ACHN (cell line): ENCODE measurements at regions not wholly inside any gene's neighbourhood (a gene's known extent, or its start where the extent isn't known, plus 50 kb on each side); places are given as distances from the start of the nearest gene placed in this dataset.
"Not testable (repeated sequence)": the region's sequence is repeated elsewhere in the genome, so short reads cannot be mapped to it uniquely, and the experiment has no call there.

Source experiments
- DNase-seq: peaks from one replicate; pipeline ENCODE4 v3.0.0-alpha.2; 2015
- in situ Hi-C: cut with HindIII; loops from 2 replicates; pipeline ENCODE4 v1.10.0; 2017; ENCODE audit warnings: low sequenced_read_pairs, low pct_ligation_motif_present, low pct_unique_long_range_greater_than_20kb

- DNase-seq, result no peak
- in situ Hi-C loops, result no loop called here
Observed at GRCh38 chr3:135597855-135598254, 367.7 kb upstream of the PPP2R3A start.

GRCh38 chr3:135598597-135598996 lies 366.9 kb upstream of the PPP2R3A start:
- no peak for DNase-seq
- in situ Hi-C loops, result no loop called here

DNA sequence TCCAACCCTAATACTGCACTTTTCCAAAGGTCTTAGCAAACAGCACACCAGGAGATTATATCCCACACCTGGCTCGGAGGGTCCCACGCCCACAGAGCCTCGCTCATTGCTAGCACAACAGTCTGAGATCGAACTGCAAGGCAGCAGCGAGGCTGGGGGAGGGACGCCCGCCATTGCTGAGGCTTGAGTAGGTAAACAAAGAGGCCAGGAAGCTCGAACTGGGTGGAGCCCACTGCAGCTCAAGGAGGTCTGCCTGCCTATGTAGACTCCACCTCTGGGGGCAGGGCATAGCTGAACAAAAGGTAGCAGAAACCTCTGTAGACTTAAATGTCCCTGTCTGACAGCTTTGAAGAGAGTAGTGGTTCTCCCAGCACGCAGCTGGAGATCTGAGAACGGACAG lies 361.0 kb upstream of the PPP2R3A start:
- in situ Hi-C loops, DNase-seq: not testable (repeated sequence)

GRCh38 chr3:135618123-135618522 lies 347.4 kb upstream of the PPP2R3A start:
- in situ Hi-C loops, result no loop called here
- no peak for DNase-seq

DNA sequence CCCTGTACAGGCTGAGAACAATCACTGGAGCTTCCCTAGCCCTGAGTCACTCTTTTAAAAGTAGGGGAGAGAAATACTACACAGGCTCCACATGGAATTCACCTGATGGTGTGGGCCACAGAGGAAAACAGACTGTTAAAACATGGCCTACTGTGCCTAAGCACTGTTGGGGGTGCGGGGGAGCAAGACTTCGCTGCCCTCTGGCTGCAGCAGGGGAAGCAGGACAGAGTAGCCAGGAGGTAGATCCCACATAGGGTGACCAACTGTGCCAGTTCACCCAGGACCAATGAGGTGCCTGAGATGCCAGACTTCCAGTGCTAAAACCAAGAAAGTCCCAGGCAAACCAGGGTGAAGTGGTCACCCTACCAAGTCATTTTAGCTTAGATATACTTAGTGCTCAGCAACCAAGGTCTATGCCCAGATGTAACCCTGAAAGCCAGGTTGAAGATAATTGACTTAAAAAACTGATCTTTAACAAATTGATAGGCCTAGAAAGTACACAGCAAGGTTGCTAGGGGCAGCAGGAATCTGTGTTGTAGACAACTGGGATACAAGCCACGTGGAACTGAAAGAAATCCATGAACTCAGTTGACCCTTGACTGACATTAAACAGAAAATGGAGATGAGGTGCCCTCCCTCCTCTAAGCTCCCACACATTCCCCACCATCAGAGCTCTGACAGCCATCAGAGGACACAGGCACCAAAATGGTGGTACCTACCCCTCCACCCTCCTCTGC lies 344.2 kb upstream of the PPP2R3A start:
- no peak for DNase-seq
- in situ Hi-C loops, result no loop called here

DNA sequence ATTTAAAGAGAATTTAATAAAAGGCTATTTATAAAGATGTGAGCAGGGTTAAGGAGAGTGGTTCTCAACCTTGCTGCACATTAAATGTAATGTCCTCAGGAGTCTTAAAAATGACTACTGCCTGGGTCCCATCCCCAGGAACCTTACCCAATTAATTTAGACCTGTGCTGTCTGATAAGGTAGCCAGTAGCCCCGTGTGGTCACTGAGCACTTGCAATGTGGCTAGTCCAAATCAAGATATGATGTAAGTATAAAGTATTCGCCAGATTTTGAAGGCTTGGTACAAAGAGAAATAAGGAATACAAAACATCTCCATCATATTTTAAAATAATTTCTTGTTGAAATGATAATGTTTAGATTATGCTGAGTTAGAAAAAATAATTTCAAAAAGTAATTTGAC lies 343.3 kb upstream of the PPP2R3A start:
- in situ Hi-C loops, result no loop called here
- DNase-seq, result no peak

DNA sequence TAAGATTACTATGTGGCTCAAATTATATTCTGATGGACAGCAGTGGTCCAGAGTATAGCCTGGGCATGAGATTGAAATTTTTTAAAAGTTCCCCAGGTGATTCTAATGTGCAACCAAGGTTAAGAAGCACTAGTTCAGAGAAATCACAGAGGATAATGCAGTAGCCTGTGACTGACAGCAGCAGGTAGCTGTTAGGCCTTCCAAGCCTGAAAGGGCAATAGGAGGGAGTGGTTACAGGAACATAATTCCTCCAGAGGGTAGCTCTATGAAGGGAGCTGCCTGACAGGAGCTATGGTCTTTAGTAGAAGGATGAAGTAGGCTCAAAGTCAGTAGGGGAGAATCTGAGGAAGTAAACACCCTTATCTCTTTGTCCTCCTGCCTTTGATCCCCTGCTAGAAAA lies 342.9 kb upstream of the PPP2R3A start:
- in situ Hi-C loops, result no loop called here
- no peak for DNase-seq

- in situ Hi-C loops, result no loop called here
- DNase-seq, result no peak
Observed at GRCh38 chr3:135623558-135623957, 342.0 kb upstream of the PPP2R3A start.

DNA sequence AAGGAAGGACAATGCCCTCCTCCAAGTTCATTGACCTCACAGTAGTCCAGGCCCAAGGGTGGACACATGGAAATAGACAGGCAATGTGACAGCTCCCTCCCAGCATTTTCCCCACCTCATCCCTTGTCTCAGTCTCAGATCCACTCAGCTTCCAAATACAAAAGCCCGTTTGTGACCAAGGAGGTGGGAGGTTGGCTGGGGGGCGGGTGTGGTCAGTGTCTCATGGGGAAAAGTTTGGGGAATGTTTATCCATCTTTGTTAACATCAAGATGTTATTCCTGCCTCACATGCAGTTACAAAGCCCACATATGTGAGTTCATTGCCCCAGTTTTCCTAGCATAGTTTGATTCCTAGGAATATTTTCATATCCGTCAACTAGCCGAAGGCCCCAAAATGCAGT lies 338.5 kb upstream of the PPP2R3A start:
- DNase-seq, result no peak
- in situ Hi-C loops, result no loop called here

DNA sequence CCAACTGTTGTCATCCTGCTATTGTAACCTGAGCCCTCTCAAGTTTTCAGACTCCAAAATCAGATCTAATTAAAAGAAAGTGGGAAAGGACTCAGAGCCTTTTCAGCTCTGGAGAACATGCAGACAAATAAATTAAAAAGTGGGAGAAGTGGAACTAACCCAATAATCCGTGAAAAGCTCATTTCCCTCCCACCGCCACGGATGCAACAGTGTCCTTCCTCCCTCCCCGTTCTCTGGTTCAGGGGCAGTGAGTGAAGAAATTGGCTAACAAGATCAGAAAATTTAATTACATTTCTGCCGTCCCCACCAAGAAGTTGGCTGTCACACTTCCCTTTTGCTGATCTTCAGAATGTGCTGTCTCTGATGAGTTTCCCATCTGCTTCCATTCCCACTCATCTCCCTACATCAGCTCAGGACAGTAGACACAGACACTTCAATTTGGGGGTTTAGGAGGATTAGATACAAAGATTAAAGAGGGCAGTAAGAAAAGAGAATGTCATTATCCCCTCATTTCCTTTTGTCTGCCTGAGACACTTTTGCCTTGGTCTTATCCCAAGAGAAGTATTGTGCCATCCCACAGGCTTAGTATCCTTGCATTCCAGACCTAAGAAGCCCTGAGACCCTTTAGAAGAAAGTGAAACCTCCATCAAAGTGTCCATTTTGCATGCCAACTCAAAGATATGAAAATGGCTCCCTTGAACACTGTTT lies 335.7 kb upstream of the PPP2R3A start:
- no peak for DNase-seq
- in situ Hi-C loops, result no loop called here

GRCh38 chr3:135632556-135633065 lies 332.9 kb upstream of the PPP2R3A start:
- no peak for DNase-seq
- in situ Hi-C loops, result no loop called here

DNA sequence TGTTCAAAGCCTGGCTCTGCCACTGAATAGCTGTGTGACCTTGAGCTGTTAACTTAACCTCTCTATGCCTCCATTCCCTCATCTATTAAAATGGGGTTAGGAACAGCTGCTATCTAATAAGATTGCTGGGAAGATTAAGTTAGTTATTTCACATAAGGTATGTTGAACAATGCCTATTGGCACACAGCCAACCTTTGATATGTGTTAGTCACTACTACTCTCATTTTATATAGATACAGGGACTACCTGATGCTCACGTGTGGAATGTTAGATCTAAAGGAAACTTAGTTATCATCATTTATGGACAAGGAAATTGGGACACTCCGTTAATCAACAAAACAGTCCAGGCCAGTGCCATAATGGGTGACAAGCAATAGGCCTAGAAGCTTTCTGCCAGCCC lies 332.4 kb upstream of the PPP2R3A start:
- DNase-seq, result no peak
- in situ Hi-C loops, result no loop called here

- in situ Hi-C loops, result no loop called here
- no peak for DNase-seq
Observed at GRCh38 chr3:135636596-135636995, 328.9 kb upstream of the PPP2R3A start.

DNA sequence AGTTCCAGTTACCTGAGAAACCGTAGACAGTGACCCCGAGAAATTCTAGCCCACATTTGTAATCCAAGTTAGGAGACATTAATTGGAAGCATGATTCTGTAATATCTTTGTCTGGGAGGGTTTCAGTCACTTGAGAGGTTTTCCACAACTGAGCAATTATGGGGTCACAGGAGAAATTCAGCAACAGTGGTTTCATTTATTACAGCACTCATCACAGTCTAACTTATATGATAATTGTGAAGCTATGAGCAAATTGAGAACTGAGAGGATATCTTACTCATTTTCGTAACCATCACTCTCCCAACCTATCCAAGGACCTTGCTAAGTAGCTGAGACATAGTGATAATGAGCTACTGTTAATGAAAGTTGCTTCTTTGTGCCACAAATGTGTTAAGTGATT lies 328.5 kb upstream of the PPP2R3A start:
- no peak for DNase-seq
- in situ Hi-C loops, result no loop called here

DNA sequence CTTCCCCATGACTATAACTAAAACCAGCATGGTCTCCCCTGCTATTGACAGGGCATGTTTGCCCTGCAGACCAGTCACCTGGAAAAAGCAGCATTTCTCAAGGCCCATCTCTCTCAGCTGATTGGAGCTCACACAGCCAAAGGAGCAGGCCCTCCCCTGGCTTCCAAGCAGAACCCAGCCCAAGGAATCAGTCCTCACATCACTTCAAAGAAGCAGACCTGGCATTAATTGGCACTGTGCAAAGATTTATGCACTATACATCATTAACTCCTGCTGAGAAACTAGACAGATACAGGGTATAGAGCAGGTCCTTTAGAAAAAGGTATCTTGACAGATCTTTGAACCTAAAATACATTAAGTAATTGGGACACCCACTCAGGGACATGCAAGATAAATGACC lies 323.8 kb upstream of the PPP2R3A start:
- in situ Hi-C loops, result no loop called here
- DNase-seq, result no peak

- DNase-seq, result no peak
- in situ Hi-C loops, result no loop called here
Observed at GRCh38 chr3:135645541-135645940, 320.0 kb upstream of the PPP2R3A start.

DNA sequence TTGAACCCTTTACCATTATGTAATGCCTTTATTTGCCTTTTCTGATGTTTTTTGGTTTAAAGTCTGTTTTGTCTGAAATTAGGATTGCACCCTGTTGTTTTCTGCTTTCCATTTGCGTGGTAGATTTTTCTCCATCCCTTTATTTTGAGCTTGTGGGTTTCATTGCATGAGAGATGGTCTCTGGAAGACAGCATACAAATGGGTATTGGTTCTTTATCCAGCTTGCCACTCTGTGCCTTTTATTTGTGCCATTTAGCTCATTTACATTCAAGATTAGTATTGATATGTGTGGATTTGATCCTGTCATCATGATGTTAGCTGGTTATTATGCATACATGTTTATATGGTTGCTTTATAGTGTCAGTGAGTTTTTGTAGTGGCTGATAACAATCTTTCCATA lies 318.7 kb upstream of the PPP2R3A start:
- in situ Hi-C loops, result no loop called here
- DNase-seq, result no peak

- in situ Hi-C loops, result no loop called here
- no peak for DNase-seq
Observed at GRCh38 chr3:135649361-135649760, 316.2 kb upstream of the PPP2R3A start.

GRCh38 chr3:135650309-135650708 lies 315.2 kb upstream of the PPP2R3A start:
- in situ Hi-C loops, result no loop called here
- no peak for DNase-seq

DNA sequence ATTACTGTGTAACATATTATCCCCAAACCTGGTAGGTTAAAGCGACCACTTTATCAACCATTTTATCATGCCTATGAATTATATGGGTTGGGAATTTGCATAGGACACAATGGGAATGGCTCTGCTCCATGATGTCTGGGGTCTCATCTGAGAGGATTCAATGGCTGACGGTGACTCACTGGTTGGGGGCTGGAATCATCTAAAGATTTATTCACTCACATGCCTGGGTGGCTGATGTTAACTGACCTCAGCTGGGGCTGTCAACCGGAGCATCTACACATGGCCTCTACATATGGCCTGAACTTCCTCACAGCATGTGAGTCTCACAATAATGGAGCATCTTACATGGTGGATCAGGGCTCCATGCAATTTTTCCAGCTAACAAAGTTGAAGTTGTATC lies 313.1 kb upstream of the PPP2R3A start:
- DNase-seq, result no peak
- in situ Hi-C loops, result no loop called here
